ENCODE measurements at regions not wholly inside any gene's neighbourhood (a gene's known extent, or its start where the extent isn't known, plus 50 kb on each side); places are given as distances from the start of the nearest gene placed in this dataset.
"Not testable (repeated sequence)": the region's sequence is repeated elsewhere in the genome, so short reads cannot be mapped to it uniquely, and the experiment has no call there.

DNA sequence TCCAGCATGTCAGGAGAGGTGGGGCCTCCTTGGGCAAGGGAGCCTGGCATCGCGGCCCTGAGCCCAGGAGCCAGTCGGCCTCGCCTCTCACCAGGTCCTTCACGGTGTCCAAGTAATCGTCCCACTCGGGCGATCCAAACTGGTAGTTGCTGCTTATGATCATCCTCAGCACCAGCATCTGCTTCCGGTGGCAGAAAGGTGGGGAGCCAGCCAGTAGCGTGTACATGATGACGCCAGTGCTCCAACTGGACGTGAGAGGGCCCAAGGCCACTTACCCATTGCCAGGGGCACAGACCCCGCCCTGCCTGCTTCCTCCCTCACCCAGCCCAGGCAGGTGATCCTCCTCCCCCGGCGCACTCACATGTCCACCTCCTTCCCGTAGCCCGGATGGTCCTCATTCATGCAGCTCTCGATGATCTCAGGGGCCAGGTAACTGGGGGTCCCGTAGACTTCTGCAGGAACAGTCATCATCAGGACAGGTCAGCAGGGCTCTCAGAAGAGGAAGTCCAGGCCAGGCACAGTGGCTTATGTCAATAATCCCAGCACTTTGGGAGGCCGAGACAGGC is 214.7 kb downstream of the OR4C45 start:
- H3K4me3 ChIP-seq (ENCODE audit: low read length), result no peak overlapping the region
- DNase-seq (ENCODE audit: low read depth), result no peak
- TF ChIP-seq, protein P1, sequence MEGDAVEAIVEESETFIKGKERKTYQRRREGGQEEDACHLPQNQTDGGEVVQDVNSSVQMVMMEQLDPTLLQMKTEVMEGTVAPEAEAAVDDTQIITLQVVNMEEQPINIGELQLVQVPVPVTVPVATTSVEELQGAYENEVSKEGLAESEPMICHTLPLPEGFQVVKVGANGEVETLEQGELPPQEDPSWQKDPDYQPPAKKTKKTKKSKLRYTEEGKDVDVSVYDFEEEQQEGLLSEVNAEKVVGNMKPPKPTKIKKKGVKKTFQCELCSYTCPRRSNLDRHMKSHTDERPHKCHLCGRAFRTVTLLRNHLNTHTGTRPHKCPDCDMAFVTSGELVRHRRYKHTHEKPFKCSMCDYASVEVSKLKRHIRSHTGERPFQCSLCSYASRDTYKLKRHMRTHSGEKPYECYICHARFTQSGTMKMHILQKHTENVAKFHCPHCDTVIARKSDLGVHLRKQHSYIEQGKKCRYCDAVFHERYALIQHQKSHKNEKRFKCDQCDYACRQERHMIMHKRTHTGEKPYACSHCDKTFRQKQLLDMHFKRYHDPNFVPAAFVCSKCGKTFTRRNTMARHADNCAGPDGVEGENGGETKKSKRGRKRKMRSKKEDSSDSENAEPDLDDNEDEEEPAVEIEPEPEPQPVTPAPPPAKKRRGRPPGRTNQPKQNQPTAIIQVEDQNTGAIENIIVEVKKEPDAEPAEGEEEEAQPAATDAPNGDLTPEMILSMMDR (conservative IDR thresholded peaks at IDR 0.05; ENCODE audit: low read length), result no peak

DNA sequence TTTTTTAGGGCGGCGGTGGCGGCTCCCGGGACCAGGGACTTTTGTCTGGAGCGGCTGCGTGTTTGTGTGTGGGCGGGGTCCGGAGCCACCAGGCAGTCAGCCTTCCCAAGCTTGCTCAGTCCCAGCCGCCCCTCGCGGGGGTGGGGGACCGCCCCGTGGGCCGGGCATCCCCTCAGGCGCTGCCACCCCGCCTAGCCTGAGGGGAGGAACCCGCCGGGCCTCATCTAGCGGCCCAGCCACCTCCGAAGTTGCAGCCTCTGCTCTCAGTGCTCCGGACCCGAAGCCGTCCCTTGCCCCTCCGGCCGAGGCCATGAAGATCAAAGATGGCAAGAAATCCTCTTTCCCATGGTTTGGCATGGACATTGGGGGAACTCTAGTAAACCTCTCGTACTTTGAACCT is 235.2 kb downstream of the OR4C45 start:
- TF ChIP-seq, protein P1 (conservative IDR thresholded peaks at IDR 0.05; ENCODE audit: low read length), result no peak
- H3K4me3 ChIP-seq (ENCODE audit: low read length), result no peak overlapping the region
- DNase-seq (ENCODE audit: low read depth), result no peak

DNA sequence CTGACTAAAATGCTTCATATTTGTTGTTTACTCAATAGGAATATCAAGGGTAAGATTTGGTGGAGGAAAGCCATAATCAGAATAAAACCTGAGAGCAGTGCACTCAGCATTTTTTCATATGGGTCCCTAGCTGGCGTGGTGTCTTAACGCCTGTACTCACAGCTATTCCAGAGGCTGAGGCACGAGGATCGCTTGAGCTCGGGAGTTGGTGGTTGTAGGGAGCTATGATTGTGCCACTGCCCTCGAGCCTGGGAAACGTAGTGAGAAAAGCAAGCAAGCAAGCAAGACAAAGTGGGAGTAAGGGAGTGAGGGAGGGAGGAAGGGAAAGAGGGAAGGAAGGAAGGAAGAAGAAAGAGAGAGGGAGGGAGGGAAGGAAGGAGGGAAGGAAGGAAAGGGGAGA is 242.5 kb downstream of the OR4C45 start:
- TF ChIP-seq, protein P1 (conservative IDR thresholded peaks at IDR 0.05; ENCODE audit: low read length), result no peak
- no peak for DNase-seq (ENCODE audit: low read depth)
- H3K4me3 ChIP-seq (ENCODE audit: low read length), result no peak overlapping the region

DNA sequence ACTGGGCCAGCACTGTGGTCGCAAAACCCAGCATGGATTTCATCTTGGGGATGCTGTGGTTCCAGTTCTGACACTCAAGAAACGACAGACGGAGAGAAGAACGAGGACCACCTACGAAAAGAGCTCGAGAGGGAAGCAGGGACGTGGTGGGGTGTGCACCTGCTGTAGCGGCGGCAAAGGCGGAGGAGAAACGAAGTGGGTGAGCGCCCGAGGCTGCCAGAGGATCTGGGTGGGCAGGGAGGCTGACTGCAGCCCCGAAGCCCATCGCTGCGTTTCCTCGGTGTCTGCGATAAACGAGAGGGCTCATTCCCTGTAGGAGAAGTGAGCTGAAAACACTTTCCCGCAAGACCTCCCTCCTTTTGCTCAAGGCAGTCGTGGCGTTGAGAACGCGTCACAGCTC is 246.1 kb downstream of the OR4C45 start:
- no peak for DNase-seq (ENCODE audit: low read depth)
- no peak overlapping the region for H3K4me3 ChIP-seq (ENCODE audit: low read length)
- TF ChIP-seq, protein P1 (conservative IDR thresholded peaks at IDR 0.05; ENCODE audit: low read length), result no peak

DNA sequence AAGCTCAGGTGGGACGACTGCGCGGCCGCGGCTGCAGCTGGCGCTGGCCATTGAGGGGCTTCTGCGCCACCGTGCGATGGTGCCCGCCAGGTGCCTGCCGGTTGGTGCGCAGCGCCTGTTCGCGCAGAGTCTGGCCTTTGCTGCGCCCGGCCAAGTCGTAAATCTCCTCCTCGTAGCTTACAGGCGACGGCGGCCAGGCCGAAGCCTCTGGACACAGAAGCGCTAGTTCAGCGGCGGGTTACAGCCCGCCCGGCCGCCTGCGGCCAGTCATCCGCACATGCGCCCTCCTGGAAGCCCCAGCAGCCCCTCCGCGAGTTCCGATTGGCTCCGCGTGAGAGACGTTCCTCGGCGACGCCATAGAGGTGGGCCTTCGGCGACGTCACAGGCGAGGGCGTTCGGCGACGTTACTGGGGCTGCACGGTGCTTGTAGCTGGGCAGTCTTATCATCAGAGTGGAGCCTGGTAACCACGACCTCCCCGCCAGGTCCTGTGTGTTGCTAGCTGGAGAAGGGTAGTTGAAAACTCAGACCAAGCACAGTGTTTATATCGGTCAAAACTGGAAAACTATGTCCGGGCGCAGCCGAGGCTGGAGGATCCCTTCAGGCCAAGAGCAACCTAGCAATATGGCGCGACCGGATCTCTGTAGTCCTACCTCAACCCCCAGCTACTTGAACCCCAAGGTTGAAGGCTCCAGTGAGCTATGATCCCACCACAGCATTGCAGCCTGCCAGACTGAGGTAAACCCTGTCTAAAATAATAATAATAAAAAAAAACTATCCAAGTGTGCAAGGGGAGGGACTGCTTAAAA is 265.7 kb downstream of the OR4C45 start:
- H3K4me3 ChIP-seq (ENCODE audit: low read length), result no peak overlapping the region
- no peak for DNase-seq (ENCODE audit: low read depth)
- TF ChIP-seq, protein P1 (conservative IDR thresholded peaks at IDR 0.05; ENCODE audit: low read length), result no peak

DNA sequence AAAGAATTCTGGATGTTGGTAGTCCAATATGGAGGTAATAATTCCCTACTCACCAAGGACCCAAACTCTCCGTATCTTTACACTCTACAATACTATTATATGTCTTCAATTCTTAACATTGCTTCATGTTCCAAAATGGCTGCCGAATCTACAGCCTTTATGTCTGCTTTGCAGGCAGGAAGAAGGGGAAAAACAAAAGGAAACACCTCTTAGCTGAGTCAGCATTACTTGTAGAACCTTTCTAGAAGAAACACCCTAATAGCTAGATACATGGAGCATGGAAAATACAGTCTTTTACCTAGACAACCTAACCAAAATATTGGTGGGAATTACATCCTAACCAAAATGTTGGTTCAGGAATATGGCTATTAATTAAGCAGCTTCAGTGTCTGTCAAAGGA is 298.0 kb downstream of the OR4C45 start:
- DNase-seq (ENCODE audit: low read depth); H3K4me3 ChIP-seq (ENCODE audit: low read length): not testable (repeated sequence)

DNA sequence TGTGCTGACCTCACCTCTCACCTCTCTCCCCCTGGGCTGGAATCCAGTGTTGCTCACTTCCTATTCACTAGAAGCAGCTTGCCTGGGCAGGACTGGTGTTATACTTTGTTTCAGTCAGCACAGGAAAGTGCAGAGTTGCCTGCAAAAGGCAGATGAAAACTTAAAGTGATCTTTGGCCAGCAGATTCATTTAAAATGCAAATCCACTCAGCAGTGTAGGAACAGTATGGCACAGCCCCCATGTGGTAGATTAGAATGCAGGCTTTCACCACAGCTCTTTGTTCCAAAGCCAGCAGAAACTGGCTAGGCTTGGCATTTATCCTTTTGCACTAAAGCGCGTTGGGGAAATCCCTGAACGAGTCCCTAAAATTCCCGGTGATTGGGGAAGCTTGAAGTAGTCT is 301.2 kb downstream of the OR4C45 start:
- TF ChIP-seq, protein P1 (conservative IDR thresholded peaks at IDR 0.05; ENCODE audit: low read length), result no peak
- H3K4me3 ChIP-seq (ENCODE audit: low read length), result no peak overlapping the region
- DNase-seq (ENCODE audit: low read depth), result no peak

DNA sequence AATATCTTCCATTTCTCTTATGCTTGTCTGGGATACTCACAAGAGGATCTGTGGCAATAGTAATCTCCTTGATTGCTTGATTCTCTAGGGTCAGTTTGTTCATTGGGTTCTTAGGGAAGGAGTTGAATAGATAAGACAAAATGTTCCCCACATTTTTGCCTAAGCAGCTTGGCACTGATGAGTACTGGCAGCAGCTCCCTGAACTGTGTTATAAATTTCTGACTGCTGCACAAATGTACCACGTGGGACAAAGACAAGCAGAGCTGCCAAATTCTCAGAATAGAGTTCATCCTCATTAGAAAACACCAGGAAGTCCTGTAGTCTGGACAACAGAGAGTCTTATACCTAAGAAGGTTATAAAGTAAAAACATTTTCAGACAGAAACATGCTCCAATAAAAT is 304.8 kb downstream of the OR4C45 start:
- DNase-seq (ENCODE audit: low read depth); H3K4me3 ChIP-seq (ENCODE audit: low read length): not testable (repeated sequence)

DNA sequence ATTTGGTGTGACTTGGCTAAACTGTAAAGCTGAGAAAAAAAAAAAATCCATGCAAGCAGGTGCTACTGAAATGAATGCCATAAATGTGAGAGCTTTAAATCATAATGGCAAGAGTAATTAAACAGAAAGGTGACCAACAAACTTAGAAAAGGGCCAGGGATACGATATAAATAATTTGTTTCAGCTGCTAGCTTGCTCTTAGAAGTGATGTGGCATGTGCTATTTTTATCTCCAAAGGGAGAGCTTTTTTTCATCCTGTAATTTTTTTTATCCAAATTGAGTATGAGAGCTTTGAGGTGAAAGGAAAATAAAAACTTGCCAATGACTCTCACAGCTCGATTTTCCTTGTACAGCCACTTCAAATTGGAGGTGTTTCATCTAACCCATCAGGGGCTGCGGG is 315.3 kb downstream of the OR4C45 start:
- not testable (repeated sequence) for DNase-seq (ENCODE audit: low read depth); H3K4me3 ChIP-seq (ENCODE audit: low read length)
